ENCODE measurements at regions not wholly inside any gene's neighbourhood (a gene's known extent, or its start where the extent isn't known, plus 50 kb on each side); places are given as distances from the start of the nearest gene placed in this dataset.
A peak's percentile ranks its signal among the peaks of the same experiment; 100 is the strongest.
"Not testable (repeated sequence)": the region's sequence is repeated elsewhere in the genome, so short reads cannot be mapped to it uniquely, and the experiment has no call there.

DNA sequence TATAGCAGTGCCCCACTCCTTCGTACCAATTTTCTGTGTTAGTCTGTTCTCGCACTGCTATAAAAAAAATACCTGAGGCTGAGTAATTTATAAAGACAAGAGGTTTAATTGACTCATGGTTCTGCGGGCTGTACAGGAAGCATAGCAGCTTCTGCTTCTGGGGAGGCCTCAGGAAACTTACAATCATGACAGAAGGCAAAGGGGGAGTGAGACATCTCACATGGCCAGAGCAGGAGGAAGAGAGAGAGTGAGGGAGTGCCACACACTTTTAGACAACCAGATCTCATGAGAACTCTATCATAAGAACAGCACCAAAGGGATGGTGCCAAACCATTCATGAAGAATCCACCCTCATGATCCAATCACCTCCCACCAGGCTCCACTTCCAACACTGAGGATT is 133.8 kb upstream of the USP9X start:
- DNase-seq, result not testable (repeated sequence)

DNA sequence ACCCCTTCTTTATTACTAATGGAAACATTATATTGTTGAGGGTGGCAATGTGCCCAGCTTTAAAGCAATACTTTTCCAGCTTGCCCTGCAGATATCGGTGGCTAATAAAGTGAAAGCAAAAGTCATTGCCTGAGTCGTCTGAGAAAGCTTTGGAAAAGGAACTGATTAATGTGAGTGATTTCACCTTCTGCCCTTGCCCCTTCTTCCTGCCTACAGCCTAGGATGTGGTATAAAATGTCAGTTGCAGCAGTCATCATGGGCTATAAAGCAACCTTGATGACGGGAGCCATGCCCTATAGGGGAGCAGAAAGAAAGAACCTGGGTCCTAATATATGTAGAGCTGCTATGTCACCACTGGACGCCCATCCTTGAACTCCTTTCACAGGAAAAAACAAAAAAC is 132.4 kb upstream of the USP9X start:
- DNase-seq, result no peak

DNA sequence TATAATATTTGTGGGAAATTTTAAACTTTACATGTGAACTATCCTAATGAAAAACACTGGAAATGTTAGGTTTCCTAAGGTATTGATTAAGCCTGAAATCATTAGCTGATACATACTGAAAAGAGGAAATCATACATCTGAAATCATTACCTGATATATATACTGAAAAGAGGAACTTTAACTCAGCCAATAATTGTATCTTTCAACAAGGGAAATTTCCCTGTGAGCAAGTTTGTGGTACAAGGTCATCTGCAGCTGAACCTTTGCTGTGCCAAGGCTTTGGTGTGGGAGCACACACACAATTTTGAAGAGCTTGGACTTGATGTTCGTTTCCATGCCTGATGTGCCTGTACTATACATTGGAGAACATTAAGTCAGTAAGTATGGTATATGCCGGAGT is 131.9 kb upstream of the USP9X start:
- DNase-seq, result no peak

DNA sequence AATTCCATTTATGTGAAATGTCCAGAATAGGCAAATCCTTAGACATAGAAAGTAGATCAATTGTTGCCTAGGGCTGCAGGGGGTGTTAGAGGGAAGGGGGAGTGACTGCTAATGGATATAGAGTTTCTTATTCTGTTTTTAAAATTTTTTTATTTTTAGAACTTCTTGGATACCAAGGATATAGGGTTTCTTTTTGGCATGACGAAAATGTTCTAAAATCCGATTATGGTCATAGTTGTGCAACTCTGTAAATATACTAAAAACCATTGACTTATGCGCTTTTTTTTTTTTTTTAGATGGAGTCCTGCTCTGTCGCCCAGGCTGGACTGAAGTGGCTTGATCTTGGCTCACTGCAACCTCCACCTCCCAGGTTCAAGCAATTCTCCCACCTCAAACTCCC is 125.2 kb upstream of the USP9X start:
- no peak for DNase-seq

DNA sequence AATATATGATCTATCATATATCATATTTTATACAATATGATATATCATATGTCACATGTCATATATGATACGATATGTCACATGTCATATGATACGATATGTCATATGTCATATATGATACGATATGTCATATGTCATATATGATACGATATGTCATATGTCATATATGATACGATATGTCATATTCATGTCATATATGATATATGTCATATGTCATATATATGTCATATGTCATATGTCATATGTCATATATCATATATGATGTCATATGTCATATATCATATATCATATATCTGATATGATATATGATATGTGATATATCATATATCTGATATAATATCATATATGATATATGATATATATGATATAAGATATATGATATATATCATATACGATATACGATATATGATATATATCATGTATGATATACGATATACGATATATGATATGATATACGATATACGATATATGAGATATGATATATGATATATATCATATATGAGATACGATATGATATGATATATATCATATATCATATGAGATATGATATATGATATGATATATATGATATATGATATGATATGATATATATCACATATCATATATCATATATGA is 122.3 kb upstream of the USP9X start:
- no peak for DNase-seq

DNA sequence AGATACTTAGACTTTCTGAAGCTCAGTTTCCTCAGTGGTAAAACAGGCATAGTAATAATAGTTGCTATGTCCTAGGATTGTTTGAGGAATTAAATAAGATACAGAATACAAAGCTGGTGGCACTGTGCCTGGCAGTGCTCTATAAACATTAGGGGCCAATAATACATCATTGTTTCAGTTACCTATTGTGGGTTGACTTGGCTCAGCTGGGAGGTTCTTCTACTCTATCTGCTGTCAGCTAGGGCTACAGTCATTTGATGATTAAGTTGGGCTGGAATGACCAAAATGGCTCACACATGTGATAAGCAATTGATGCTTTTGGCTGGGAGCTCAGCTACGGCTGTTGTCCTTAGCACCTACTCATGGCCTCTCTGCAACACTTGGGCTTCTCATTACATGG is 121.2 kb upstream of the USP9X start:
- DNase-seq, result no peak

DNA sequence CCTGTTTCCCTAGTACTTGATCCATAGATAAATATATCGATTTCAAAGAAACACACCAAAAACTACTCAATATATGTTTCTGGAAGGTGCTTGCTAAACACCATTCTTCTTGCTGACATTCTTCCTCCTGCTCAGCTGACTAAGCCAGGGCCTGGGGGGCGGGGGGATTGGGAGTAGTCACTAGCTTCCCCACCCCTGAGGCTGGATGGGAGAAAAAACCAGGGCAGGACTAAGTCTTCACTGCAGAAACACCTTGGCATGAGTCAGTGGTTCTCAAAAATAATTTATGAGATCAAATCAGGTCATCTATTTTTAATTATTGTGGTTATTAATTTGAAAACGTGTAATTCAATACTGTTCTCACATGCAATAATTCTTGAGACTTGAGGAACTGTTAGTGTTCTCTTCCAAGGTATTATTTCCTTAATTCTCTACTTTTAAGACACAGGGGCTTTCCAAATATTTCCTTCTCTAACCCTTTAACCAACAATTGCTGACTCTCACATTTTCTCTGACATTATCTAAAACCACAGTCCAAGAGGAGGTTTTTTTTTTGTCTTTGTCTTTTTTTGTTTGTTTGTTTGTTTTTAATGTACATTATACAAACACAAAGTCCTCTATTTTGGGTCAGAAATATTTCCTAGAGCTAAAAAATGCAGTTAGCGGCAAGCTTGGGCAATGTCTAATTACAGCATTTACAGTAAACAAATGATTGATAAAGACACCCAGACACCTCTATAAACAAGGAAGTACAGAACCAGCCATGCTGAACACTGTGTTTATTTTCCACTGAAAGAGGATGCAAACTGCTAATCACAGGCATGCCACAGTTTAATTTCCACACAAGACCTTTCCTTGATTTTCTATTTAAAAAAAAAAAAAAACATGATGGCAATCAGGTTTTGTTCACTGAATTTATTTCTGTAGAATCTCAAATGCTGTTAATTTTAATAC is 120.3 kb upstream of the USP9X start:
- DNase-seq, result no peak

DNA sequence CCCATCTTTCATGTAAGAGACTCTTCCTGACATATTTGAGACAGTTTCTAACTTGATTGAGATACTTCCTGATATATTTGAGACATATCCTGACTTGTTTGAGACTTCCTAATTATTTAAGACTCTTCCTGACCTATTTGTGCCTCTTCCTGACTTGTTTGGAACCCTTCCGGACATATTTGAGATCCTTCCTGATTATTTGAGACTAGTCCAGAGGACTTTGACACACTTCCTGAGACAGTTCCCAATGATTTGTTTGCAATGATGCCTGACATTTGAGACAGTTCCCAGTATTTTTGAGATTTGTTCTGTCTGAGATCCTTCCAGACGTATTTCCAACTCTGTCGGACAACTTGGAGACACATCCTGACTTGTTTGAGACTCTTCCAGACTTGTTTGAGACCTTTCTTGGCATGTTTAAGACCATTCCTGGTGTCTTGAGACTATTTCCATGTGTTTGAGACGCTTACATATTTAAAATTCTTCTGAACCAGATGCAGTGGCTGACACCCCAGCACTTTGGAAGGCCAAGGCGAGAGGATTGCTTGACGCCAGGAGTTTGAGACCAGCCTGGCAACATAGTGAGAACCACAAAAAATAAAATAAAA is 118.9 kb upstream of the USP9X start:
- DNase-seq, result no peak

DNA sequence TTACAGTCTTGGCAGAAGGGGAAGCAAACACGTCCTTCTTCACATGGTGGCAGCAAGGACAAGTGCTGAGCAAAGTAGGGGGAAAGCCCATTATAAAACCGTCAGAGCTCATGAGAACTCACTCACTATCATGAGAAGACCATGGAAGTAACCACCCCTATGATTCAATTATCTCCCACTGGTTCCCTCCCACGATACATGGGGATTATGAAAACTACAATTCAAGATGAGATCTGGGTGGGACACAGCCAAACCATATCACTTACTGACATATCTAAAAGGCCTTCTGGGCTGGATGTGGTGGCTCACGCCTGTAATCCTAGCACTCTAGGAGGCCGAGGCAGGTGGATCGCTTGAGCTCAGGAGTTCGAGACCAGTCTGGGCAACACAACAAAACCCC is 117.1 kb upstream of the USP9X start:
- no peak for DNase-seq

DNA sequence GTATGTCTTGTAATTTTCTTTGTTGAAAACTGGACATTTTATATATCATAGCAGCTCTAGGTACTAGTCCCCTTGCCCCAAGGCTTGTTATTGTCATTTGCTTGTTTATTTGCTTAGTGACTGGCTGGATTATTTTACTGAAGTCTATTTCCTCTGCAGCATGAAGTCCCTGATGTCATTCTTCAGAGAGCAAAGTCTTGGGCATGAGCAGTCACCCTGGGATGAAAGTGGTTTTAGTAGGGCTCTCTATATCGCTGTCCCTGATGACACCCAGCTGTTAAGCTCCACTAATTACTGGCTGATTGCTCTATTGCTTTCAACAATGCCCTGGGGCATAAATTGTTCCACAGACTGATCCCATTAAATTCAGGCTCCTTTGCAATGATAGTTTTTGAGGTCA is 113.5 kb upstream of the USP9X start:
- DNase-seq, result no peak

DNA sequence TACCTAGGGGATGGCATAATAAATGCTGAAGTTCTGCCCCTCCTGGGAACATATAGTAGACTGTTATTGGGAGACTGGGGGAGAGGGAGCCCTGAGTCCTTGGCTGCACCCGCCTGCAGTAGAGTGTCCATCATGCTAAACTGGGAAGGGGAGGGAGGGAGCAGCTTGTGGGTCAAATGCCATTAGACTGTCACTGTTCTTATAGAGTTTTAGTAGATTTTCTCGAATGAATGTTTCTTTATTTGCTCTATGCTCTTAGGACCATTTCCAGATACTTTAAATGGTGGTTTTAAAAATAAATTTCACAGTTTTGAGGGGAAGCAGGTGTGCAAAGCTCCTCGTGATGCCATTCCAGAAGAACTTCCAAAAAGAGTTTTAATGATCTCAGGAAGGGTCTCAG is 111.6 kb upstream of the USP9X start:
- no peak for DNase-seq

DNA sequence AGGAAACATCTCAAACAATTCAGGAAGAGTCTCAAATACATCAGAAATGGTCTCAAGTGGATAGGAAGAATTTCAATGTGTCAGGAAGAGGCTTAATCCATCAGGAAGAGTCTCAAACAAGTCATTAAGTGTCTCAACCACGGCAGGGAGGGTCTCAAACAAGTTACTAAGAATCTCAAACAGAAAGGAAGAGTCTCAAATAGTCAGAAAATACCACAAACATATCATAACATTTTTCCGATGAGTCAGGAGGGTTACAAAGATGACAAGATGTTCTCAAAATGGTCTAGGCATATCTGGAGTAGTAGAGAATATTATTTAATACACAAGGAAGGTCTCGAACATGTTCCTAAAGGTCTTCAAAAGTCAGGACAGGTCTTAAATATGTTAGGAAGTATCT is 109.3 kb upstream of the USP9X start:
- DNase-seq, result no peak

DNA sequence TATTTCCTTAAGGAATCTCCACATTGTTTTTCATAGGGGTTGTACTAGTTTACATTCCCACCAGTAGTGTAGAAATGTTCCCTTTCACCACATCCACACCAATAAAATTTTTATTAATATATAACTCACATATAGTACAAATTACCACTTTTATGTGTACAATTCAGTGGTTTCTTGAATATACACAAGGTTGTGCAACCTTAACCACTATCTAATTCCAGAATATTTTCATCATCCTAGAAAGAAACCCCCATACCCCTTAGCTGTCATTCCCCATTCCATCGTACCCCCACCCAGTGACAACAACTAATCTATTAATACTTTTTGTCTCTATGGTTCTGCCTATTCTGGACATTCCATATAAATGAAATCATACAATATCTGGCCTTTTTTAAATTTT is 108.3 kb upstream of the USP9X start:
- DNase-seq, result no peak

DNA sequence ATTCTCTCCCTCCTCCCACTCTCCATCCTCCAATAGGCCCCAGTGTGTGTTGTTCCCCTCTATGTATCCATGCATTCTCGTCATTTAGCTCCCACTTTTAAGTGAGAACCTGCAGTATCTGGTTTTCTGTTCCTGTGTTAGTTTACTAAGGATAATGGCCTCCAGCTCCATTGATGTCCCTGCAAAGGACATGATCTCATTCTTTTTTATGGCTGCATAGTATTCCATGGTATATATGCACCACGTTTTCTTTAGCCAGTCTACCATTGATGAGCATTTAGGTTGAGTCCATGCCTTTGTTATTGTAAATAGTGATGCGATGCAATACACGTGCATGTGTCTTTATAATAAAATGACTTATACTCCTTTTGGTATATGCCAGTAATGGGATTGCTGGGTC is 100.3 kb upstream of the USP9X start:
- no peak for DNase-seq

DNA sequence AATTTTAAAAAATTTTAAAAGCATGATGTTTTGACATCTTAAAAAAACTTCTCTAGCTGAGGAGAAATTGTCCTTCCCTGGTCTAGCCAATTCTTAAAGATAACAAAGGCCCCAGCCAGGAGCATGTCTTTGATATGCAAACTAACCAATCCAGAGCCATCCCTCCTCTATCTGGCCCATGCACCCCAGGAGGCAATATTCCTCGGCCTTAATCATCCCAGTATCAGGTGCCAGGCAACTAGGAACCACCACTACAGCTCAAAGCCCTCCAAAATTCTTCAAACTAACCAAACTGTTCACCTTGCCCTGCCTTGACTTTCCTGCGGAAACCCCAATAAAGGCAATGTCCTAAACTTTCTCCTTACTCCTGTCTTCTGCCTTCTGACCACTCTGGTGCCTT is 97.8 kb upstream of the USP9X start:
- no peak for DNase-seq

DNA sequence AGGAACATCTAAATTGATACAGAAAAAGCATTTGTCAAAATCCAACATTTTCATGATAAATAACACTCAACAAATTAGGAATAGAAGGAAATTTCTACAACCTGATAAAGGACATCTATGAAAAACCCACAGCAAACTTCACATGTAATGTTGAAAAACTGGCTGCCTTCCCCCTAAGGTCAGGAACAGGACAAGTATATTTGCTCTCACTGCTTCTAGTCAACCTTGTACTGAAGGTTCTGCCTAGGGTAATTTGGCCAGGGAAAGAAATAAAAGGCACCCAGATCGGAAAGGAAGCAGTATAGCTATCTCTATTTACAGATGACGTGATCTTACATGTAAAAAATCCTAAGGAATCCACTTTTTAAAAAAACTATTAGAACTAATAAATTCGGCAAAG is 97.1 kb upstream of the USP9X start:
- DNase-seq, result no peak

DNA sequence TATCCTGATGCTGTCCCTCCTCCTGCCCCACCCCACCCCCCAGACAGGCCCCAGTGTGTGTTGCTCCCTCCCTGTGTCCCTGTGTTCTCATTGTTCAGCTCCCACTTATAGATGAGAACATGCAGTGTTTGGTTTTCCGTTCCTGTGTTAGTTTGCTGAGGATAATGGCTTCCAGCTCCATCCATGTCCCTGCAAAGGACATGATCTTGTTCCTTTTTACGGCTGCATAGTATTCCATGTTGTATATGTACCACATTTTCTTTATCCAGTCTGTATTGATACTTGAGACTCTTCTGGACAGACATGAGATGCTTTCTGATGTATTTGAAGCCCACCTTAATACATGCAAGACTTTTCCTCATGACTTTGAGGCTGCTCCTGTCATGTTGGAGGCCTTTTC is 91.8 kb upstream of the USP9X start:
- DNase-seq, result not testable (repeated sequence)

DNA sequence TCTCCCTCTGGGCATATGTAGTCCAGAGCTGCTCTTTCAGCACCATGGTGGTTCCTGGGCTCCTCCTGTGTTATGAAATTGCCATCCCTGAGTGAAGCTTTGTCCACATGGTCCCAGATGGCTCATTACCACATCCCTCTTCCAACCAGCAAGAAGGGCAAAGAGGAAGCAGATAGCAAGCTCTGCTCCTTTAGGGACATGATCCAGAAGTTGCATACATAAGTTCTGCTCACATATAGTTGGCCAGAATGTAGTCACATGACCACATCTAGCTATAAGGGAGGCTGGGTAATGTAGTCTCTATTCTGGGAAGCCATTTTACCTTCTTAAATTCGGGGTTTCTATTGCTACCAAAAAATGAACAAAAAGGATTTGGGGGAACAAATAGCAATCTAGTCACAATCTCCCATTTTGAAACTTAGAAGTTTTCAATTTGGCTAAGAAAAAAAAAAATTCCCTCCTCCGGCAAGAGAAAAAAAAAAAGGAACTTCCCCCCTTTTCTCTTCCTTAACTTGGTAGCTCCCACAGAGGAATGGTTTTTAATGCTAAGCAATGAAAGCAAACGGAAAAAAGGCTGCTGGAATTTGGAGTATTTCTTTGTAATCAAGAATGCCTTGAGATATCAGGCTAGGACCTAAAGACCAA is 88.2 kb upstream of the USP9X start:
- DNase-seq, result peak; percentile 44

DNA sequence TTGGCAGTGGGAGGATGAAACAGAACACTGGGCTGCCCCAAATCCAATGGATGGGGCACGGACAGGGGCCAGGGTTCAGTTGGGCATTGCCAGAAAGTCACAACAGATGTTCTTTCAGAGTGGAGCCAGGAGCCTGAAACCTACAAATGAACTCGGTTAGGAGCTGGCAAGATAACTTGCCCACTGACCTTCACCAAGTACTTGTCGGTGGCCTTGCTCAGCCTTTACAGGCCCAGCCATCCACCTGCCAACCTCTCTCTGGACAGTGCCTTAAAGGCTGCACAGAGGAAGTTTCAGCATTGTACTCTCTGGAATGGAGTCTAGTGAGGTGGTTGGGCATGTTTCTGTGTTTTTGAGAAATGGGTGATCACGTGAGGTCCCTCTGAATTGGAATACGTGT is 87.1 kb upstream of the USP9X start:
- DNase-seq, result no peak

DNA sequence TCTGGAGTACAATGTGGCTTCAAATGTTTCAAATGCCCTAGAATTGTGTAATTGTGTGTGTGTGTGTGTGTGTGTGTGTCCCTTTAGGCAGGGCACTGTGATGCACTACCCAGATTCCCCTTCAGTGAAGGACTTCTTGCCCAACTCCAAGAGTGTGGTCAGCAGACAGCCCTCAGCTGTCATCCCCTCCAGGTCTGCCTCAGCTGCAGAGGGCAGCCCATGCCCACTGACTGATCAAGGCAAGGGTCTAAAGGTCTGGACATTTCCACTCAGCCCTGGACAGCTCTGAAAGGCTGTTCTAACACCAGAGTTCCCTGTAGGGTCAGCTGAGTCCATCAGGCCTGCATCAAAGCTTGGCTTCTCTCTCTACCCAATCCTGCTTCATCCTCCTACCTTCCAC is 83.9 kb upstream of the USP9X start:
- DNase-seq, result no peak

DNA sequence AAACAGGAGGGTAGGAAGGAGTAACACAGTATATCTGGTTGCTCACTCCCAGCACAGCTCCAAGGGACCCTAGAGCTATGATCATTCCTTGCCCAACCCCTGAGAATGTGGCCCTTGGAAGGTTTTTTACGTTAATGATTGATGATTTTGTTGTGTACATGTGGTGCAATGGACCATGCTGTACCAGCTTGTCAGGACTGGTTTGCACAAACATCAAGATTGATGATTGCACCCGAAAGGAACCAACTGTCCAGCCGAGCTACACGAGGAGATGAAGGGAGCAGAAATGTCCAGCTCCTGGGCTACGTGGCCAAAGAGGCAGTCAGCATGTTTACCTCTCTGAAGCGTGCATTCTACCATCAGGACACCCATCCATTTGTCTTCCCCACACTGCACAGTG is 83.2 kb upstream of the USP9X start:
- peak; percentile 16 for DNase-seq

DNA sequence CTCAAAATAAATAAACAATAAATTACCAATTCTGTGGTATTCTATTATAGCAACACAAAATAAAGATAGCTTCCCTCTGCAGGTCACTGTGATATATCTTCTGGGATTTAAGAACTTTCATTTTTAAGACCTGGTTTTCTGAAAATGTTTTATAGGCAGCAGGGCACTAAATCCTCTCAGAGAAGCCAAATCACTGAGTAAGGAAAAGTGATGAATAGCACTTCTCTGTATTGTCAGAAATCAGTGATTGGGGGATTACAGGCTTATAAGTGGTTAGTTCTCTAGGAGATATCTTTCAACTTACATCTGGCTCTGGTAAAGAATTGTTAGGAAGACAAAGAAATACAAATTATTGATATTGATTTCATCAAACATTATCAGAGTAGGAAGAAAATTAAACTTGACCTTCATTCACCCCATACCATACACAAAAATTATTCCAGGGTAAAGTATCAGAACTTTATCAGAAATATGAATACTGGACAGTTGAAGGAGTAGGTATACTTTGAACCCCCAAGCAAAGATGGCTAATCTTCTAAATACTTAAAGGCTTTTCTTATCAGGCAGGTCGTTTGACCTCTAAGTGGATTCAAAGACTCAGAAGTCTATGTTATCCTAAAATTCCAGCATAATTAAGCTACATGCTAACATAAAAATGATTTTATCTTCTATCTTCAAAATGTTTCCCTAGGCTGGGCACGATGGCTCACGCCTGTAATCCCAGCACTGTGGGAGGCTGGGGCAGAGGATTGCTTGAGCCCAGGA is 81.6 kb upstream of the USP9X start:
- no peak for DNase-seq

All from right kidney (tissue), 1 donor.